ENCODE measurements at regions not wholly inside any gene's neighbourhood (a gene's known extent, or its start where the extent isn't known, plus 50 kb on each side); places are given as distances from the start of the nearest gene placed in this dataset.
"Not testable (repeated sequence)": the region's sequence is repeated elsewhere in the genome, so short reads cannot be mapped to it uniquely, and the experiment has no call there.

DNA sequence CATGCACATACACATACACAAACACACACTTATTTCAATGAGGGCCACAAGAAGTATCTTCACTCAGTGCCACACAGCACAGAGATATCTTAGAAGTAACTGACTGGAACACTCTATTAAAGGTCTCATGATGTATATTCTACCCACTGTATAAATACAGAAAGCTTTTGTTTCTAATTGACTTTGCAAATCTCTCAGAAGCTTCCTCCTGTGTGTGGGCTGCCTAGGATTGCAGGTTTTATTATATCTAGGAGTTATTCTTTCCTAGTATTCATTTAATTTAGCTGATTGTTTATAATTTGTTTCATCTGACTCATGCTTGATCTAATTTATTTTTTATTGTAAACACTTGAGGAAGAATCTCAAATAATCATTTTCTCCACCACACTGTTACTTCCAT, 262.4 kb upstream of the ACTBL2 start:
- no peak for DNase-seq (ENCODE audit: low spot score)

DNA sequence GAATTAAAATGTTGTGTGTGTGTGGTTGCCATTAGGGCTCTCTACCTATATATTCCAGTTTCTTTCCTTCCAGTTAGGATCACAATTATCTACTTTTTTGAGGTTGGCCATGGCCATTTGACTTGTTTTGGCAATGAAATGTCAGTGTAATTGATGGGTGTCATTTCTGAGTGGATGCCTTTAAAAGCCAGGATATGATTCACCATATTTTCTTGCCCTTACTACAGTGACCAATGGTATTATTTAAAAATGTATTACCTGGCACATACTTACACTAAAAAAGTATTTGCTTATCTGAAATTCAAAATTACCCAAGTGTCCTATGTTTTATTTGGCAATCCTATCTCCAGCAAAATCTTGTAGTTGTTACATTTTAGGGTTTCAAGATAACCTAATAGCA, 258.7 kb upstream of the ACTBL2 start:
- DNase-seq (ENCODE audit: low spot score) = no peak

DNA sequence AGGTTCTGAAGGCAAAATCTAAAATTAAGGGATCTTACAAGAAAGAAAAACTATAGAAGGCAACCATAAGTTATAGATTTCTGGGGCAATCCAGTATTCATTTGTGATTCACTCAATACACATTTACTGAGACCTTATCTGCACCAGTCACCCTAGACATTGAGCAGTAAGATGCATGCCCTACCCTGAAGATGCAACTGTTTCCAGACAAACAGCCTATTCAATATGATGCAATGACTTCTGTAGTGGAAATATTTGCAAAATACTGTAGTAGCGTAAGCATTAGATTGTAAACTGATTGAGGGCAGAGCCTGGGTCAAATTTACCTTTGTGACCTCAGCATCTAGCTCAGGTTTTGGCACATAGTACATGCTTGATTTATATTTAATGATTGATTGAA, 256.2 kb upstream of the ACTBL2 start:
- DNase-seq (ENCODE audit: low spot score) = no peak

DNA sequence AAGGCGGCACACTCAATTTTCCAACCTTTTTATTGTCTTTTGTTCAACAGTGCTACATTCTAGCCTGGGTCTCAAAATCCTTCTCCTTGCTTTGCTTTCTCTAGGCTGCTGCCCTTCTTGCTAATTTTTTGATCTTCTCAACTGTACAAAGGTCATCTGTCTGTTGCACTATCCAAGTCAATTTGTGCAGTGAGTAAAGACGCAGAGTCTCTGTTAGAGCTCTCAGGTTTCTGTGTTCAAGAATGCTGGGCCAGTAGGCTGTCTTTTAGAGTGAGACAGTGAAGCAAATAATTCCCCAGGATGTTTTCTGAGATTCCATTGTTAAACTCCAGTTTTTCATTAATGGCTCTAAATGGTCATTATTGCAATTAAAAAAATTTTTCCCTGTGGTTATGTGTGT, 255.7 kb upstream of the ACTBL2 start:
- no peak for DNase-seq (ENCODE audit: low spot score)

DNA sequence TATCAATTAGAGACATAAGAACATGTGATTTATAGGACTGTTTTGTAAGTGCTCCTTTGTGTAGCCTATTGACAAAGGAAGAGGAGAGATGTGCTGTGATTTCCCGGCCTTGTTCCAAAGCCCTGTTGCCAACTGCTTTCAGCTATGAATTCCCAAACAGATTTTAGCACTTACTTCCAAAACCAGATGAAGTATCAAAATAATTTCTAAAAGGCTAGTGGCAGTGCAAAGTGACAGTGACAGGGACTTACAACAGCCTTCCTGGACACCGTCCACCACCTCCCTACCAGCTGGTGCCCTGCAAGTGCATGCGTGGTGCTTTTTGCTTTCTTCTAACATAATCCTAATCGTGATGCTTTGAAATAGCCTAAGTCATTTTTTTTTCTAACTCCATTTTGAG, 254.1 kb upstream of the ACTBL2 start:
- no peak for DNase-seq (ENCODE audit: low spot score)

DNA sequence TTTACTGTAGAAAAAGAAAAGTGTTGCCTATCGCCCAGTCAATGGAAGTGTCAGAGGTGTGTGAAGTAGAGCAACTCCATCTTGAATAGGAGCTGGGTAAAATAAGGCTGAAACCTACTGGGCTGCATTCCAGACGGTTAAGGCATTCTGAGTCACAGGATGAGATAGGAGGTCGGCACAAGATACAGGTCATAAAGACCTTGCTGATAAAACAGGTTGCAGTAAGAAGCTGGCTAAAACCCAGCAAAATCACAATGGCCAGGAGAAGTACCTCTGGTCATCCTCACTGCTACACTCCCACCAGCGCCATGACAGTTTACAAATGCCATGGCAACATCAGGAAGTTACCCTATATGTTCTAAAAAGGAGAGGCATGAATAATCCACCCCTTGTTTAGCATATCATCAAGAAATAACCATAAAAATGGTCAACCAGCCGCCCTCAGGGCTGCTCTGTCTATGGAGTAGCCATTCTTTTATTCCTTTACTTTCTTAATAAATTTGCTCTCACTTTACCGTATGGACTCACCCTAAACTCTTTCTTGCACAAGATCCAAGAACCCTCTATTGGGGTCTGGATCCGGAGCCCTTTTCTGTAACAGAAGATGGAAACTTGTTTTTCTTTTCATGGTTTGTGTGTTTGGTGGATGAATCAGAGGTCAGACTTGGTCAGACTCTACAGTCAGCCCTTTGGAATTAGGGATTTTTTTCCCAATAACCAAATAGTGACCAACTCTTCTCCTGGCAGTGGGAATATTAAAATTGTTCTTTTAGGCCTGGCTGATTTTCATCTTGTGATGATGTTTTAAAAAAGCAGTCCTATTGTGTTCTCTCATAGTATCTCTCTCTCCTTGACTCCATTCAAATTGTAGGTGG, 252.9 kb upstream of the ACTBL2 start:
- DNase-seq (ENCODE audit: low spot score) = not testable (repeated sequence)

DNA sequence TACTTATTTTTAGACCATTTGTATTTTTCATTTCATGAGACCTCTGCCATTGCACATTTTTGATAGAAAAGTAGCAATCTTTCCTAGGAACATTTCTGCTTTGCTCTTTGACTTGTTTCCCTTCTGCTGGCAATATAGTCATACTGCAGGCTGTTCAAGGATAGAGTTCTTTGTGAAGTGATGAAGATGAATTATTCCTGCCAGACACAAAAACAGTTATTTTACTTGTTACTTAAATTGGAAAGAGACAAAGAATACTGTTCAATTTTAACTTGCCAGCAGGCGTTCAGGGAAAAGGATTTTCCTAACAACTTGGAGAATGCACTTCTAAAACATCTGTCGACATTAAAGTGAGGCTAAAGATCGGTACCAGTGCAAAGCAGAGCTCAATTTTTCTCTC, 251.7 kb upstream of the ACTBL2 start:
- no peak for DNase-seq (ENCODE audit: low spot score)

DNA sequence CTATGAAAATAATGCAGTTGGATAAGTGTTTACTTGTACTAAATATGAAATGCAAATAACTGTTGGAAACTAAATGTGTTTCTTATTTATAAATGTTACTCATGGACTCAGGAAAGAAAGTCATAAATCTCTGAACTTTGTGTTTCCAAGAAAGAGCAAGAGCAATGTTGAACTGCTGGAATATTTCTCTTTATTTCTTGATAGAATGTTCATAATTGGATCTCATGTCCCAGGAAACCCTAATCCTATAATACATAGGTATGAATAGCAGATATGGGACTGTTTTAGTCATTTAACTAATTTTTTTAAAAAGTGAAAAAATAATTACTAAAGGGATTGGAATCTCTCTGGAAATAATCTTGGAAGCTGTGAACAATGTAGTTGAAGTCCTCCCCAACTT, 245.0 kb upstream of the ACTBL2 start:
- no peak for DNase-seq (ENCODE audit: low spot score)

DNA sequence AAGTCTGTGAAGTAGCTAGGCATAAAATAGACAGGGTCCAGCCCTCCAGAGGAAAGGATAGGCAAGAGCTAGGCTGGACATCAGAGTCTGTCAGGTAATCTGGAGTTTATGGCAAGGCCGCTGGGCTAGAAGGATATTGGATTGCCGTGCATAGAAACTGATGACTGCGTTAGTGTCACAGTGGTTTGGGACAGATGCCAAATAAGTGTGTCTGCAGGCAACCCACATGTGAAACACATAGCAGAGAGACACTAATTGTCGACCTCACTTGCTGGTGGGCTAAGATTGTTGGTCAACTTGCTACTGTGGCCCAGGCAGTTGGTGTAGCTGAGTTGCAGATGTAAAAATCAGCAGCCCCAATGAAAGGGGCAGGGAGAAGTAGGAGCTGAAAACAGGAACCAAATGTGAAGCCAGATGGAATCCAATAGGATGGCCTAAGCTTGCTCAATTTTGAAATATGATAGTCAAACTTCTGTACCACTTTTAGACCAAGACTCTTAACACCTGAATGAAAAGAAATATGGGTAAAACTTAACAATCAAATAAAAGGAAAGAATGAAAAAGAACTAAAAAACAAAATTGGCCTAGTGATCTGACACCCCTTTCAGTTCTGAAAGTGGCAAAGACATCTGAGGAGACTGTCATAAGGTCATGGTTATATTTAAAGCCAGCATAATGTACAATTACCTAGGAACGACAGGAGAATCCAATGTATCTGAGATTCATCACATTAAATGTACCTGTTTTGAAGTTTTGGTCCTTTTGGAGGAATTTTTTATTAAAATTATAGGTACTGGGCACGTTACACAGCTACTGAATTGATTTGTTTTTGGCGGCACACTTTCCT, 243.3 kb upstream of the ACTBL2 start:
- DNase-seq (ENCODE audit: low spot score) = no peak

DNA sequence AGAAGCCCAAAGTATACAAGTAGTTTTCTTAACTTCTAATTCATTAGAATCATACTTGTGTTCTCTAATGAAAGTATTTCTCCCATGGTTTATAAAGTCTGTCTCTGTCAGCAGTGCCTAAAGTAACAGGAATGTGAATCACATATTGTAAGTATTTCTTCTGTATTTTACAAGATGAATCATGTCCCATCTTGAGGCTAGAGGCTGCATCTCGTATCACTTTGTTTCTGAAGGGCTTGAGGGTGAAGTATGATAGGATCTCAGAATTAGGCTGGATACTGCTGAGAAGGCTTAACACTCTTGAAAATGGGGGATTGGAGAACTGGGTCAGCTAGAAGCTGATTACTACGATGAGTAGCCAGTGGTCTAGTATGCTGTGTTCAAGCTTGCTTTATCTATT, 242.2 kb upstream of the ACTBL2 start:
- no peak for DNase-seq (ENCODE audit: low spot score)

DNA sequence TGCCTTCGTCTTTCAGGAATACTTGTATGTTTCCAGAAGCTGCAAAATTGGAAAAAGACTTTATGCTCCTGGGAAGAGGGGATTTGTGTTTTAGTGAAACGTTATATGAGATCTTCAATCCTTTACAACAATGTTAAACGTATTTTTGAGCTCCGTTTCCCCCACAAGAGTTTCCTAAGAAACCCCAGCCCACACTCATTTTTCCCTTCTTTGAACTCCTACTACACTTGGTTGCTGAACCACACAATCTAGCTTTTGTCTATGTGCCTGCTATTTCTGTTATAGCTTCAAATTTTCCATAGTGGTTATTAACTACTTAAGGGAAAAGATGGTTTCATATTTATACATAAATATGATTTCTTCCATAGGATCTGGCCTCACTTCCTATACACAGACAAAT, 238.6 kb upstream of the ACTBL2 start:
- no peak for DNase-seq (ENCODE audit: low spot score)

DNA sequence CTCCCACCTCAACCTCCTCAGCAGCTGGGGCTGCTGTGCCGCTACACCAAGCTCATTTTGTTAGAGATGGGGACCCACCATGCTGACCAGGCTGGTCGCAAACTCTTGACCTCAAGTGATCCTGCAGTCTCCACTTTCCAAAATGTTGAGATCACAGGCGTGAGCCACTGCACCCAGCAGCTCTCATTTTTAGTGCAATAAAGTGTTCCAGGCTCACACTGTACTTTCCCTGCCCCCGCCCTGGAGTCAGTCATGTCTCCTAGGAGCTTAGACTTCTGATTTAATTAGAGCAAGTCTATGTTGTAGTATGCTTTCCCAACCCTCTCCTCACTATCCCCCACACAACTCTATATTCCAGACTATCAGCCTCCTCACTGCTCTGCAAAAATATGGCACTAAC, 238.0 kb upstream of the ACTBL2 start:
- DNase-seq (ENCODE audit: low spot score) = no peak

DNA sequence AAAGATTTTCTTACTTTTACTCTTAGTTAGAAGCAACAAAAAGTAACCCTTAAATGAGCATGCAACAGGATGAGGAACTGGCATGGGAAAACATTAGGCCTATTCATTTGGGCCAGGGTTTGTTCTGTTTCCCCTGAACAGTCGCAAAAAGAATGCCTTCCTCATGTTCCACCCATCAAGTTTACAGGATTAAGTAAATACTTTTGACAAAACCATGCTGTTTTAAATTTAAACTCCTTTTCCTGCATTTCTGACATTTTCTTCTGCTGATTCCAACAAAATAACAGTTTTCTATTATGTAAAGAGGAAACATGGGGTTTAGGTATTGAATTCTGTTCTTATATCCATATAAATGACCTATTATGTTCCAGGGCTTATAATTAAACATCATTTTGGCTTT, 236.6 kb upstream of the ACTBL2 start:
- no peak for DNase-seq (ENCODE audit: low spot score)

DNA sequence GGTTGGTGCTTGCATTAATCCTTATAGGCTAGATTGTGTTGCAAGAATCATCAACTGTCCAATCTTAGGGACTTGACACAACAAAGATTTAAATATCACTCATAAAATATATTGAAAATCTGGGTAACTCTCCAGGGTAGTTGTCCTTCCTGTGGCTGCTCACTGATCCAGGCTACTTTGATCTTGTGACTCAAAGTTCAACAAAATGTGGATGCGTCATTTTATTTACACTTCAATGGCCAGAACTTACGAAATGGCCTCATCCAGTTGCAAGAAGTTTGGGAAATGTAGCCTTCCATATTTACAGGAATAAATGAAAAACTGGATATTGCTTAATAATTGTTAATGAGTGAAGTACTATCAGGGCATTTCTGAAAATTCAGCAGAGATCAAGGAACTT, 235.5 kb upstream of the ACTBL2 start:
- DNase-seq (ENCODE audit: low spot score) = no peak

DNA sequence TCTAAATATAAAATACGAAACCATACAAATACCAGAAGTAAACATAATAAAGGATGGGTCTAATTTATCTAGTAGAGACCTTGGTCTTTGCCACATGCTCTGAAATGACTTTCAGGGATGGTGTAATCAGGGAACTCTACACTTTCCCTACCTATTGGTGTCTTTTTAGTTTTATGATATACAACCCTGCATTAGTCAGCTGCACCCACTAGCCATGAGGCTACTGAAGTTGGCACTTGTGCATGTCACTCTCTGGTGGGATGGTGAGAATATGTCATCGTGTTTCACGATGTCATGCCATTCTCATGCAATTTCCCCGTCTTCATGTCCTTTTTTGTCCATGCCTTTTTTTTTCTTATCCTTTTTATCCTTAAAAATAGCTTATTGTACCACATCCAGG, 234.9 kb upstream of the ACTBL2 start:
- DNase-seq (ENCODE audit: low spot score) = no peak

DNA sequence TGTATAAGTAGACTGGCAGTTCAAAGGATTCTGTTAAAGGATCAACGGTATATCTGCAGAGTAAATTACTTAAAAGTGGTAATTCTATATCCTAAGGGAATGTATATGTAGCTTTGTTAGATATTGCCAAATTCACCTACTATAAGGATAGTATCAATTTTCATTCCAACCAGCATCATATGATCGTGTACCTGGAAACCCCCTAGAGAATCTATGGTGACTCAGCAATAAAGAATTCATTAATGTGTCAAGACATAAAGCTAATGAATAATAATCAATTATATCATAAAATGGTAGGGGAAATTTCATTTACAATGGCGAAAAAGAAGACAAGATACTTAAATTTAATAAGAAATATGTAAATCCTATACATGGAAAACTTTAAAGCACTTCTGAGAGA, 234.1 kb upstream of the ACTBL2 start:
- no peak for DNase-seq (ENCODE audit: low spot score)

DNA sequence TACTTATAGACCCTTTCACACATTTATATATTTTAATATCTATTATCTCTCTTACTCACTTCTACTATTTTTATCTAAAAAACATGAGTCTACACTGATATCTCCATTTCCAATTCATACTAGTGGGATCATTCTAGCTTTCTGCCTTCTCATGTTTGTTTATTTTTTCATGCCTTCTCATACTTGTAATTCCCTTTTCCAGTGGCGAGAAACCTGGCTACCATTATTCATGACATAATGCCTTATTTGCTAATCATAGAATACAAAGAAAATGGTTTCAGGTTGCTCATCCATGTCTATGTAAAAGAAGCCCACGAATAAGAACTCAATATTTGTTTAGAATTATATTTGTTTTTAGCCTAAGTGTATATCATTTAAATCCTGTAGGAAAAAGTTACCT, 232.7 kb upstream of the ACTBL2 start:
- DNase-seq (ENCODE audit: low spot score) = no peak

DNA sequence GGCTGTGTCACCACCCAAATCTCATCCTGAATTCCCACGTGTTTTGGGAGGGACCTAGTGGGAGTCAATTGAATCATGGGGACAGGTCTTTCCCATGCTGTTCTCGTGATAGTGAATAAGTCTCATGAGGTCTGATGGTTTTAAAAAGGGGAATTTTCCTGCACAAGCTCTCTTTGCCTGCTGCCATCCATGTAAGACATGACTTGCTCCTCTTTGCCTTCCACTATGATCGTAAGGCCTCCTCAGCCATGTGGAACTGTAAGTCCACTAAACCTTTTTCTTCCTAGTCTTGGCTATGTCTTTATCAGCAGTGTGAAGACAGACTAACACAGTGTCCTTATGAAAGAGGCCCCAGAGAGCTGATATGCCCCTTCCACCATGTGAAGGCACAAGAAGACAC, 230.9 kb upstream of the ACTBL2 start:
- DNase-seq (ENCODE audit: low spot score) = not testable (repeated sequence)

DNA sequence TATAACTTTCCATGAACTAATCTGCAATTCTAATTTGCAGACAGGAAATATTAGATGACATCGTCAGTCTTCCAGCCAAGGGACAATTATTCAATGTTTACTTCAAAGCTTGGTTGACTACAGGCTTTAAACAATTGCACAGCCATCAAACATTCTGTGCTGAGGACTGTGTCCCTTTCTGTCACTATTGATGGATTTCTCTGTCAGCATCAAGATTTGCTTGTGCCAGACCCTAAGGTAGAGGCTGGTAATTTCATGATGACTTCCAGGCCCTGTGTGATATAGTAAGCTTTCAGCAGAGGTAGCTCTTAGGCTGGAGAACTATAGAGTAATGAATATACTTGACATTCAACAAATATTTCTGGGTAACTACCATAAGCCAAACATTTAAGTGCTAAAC, 229.3 kb upstream of the ACTBL2 start:
- DNase-seq (ENCODE audit: low spot score) = no peak

DNA sequence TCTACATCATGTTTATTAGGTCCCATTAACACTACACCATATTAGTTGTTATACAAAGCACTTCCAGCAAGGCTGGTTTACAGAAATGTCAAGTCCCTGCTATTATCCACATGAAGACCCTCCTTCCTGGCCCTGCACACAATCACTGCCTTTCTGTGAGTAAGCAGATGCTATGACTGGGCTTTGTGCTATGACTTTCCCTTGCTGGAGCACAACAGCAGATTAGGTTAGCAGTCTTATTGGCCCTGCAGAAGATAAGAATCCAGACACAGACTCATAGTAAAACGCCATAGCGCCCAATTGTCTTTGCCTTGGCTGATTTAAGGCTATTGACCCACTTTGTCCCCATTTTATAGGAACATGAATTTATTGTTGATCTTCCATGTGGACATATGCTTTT, 228.9 kb upstream of the ACTBL2 start:
- DNase-seq (ENCODE audit: low spot score) = no peak

DNA sequence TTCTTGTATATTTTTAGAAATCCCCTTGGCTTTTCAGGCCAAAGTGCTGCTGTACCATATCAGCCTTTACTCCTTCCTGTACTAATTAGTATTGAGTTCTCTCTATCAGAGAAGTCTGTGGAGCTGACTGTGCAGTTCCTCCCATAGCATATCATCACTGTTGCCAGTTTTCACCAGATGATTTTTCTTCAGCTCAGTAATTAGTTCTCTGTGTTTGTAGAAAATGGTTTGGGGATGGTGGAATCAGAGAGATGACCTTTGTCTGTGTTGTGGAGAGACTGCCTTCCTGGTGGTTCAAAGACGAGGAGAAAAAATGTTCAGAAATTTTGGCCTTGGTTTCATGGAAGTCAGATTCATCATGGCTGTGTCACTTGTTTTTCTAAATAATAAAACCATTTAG, 227.5 kb upstream of the ACTBL2 start:
- DNase-seq (ENCODE audit: low spot score) = no peak

DNA sequence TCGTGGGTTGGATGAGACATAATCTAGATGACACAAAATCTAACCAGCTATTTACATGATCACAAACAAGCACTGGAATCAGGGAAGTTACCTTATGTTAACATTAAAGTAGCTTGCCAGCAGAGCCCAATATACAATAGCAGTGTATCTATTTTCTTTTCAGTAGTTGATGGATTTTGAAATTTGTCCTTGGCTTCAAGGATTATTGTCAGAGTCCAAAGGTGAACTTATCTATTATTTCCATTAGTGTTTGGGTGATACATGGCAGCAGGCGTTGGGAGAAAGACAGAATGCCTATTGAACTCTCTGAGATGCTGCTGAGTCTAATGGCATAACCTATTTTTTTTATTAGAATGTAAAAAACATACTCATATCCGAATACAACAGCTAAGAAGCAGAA, 223.2 kb upstream of the ACTBL2 start:
- no peak for DNase-seq (ENCODE audit: low spot score)

DNA sequence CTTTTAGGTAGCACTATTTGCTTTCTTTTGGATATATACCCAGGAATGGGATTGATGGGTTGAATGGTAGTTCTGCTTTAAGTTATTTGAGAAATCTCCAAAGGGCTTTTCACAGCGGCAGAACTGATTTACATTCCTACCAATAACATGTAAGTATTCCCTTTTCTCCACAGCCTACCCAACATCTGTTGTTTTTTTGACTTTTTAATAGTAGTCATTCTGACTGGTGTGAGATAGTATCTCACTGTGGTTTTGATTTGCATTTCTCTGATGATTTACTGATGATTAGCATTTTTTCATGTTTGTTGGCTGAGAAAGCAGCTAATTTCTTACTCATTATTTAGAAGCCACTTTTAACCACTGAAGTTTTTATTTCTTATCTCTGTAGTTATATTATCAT, 221.1 kb upstream of the ACTBL2 start:
- DNase-seq (ENCODE audit: low spot score) = no peak

DNA sequence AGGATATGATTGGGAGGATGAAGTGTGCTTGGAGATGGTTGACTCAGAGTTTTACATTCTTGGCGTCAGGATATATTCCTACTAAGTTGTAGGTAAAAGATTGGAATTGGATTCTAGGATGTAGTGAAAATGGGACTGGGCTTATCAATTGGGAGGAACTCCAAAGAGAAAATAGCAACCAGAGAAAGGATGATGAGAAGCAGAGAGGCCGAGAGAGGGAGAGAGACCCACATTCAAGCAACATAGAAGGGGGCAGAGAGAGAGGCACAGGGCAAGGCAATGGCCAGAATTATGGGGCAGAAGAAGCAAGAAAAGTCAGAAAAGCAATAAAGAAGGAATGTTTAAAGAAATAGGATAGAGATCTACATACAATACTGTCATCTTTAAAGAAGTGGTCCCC, 217.9 kb upstream of the ACTBL2 start:
- no peak for DNase-seq (ENCODE audit: low spot score)

Measured in hematopoietic multipotent progenitor cell treated with erythropoietin and hydrocortisone succinate and interleukin-3 and kit ligand, for 15 days (in vitro differentiated cells).